ENCODE measurements at regions not wholly inside any gene's neighbourhood (a gene's known extent, or its start where the extent isn't known, plus 50 kb on each side); places are given as distances from the start of the nearest gene placed in this dataset.

- dilution Hi-C loops (cut with MboI; ENCODE audit: extremely low pct_ligation_motif_present, low sequenced_read_pairs) = no loop called here
- no peak overlapping the region for H2AFZ ChIP-seq (ENCODE audit: low read depth, low read length)
- H3K4me3 ChIP-seq (replicated peaks in 1 of 3; ENCODE audit: insufficient read depth in 1 of 3, low read depth in 1 of 3, low read length in 3 of 3) = no peak overlapping the region
- BruUV-seq (replicated peaks) = no TSS peak
- no peaks in the 10 kb centered on the region for H3K9me3 ChIP-seq (replicated peaks; ENCODE audit: control insufficient read depth, insufficient read depth, low read length)
- H3K79me2 ChIP-seq (ENCODE audit: control insufficient read depth, insufficient read depth, low read length) = no peaks in the 10 kb centered on the region
- H3K9me1 ChIP-seq (replicated peaks; ENCODE audit: control insufficient read depth, extremely low read depth, insufficient read depth, low read length) = no peaks in the 10 kb centered on the region
- POLR2A ChIA-PET = interaction anchor here (0.9 kb wide), 1 partner anchor 50 kb away, joined by 3 read pairs; no protein-coding TSS in a partner anchor
- intact Hi-C loops (cut with micrococcal nuclease) = no loop called here
- H3K9ac ChIP-seq (replicated peaks; ENCODE audit: extremely low read depth, insufficient read depth, low read length) = no peak overlapping the region
- no peaks in the 10 kb centered on the region for H4K20me1 ChIP-seq (replicated peaks; ENCODE audit: control insufficient read depth, extremely low read depth, insufficient read depth, low read length)
- H3K27ac ChIP-seq (ENCODE audit: insufficient read depth, low read depth, low read length) = no peak overlapping the region
- no peak for TF ChIP-seq POLR2AphosphoS5 (IDR thresholded peaks at IDR 0.05; ENCODE audit: insufficient read depth, low read depth, low read length)
- no peak for TF ChIP-seq GATA2 (IDR thresholded peaks at IDR 0.05; ENCODE audit: insufficient read depth, insufficient read length, low read depth, low read length)
- TF ChIP-seq, protein P1, sequence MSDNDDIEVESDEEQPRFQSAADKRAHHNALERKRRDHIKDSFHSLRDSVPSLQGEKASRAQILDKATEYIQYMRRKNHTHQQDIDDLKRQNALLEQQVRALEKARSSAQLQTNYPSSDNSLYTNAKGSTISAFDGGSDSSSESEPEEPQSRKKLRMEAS (IDR thresholded peaks at IDR 0.05; ENCODE audit: insufficient read depth, insufficient read length) = no peak
- no peak for TF ChIP-seq JUN (IDR thresholded peaks at IDR 0.05; ENCODE audit: borderline replicate concordance, insufficient read depth, insufficient read length, low read depth)
- FAIRE-seq = no peak
- H3K27me3 ChIP-seq (ENCODE audit: control insufficient read depth in 2 of 2, insufficient read depth in 2 of 2, low read length in 2 of 2) = no peaks in the 10 kb centered on the region
- no peak overlapping the region for H3K4me2 ChIP-seq (ENCODE audit: insufficient read depth, low read length)
- H3K36me3 ChIP-seq (ENCODE audit: control insufficient read depth in 2 of 2, extremely low read depth in 1 of 2, insufficient read depth in 2 of 2, low read length in 2 of 2) = no peaks in the 10 kb centered on the region
- DNase-seq (ENCODE audit: low read depth, low spot score) = peak; percentile 7
- no peaks in the 10 kb centered on the region for H3K4me1 ChIP-seq (ENCODE audit: control insufficient read depth, extremely low read depth, insufficient read depth, low read length)
- CTCF ChIA-PET = interaction anchor here (1.1 kb wide), 2 partner anchors 27 to 43 kb away, joined by 3 read pairs; no protein-coding TSS in a partner anchor
These were observed 266.3 kb upstream of the ECI2 start for GRCh38 chr6:4401408-4402368.

- DNase-seq (ENCODE audit: low read depth, low spot score) (no peak), FAIRE-seq (no peak)
- Histone ChIP-seq H3K27me3 (ENCODE audit: control insufficient read depth in 2 of 2, insufficient read depth in 2 of 2, low read length in 2 of 2) (peaks cover 0 to 3% of the 10 kb centered on the region in 2 experiments), H3K9me1 (replicated peaks; ENCODE audit: control insufficient read depth, extremely low read depth, insufficient read depth, low read length) (no peaks in the 10 kb centered on the region), H3K36me3 (ENCODE audit: control insufficient read depth in 2 of 2, extremely low read depth in 1 of 2, insufficient read depth in 2 of 2, low read length in 2 of 2) (no peaks in the 10 kb centered on the region), H3K4me3 (replicated peaks in 1 of 3; ENCODE audit: insufficient read depth in 1 of 3, low read depth in 1 of 3, low read length in 3 of 3) (no peak overlapping the region), H3K4me2 (ENCODE audit: insufficient read depth, low read length) (no peak overlapping the region), H3K79me2 (ENCODE audit: control insufficient read depth, insufficient read depth, low read length) (no peaks in the 10 kb centered on the region), H3K27ac (ENCODE audit: insufficient read depth, low read depth, low read length) (no peak overlapping the region), H3K4me1 (ENCODE audit: control insufficient read depth, extremely low read depth, insufficient read depth, low read length) (no peaks in the 10 kb centered on the region), H4K20me1 (replicated peaks; ENCODE audit: control insufficient read depth, extremely low read depth, insufficient read depth, low read length) (no peaks in the 10 kb centered on the region), H2AFZ (ENCODE audit: low read depth, low read length) (no peak overlapping the region), H3K9me3 (replicated peaks; ENCODE audit: control insufficient read depth, insufficient read depth, low read length) (no peaks in the 10 kb centered on the region), H3K9ac (replicated peaks; ENCODE audit: extremely low read depth, insufficient read depth, low read length) (no peak overlapping the region)
- no TSS peak for BruUV-seq (replicated peaks)
- intact Hi-C loops (cut with micrococcal nuclease) (no loop called here), dilution Hi-C loops (cut with MboI; ENCODE audit: extremely low pct_ligation_motif_present, low sequenced_read_pairs) (no loop called here)
- ChIA-PET CTCF (no interaction called here), POLR2A (no interaction called here)
- TF ChIP-seq EZH2 (IDR thresholded peaks at IDR 0.05; ENCODE audit: borderline replicate concordance, low read depth, low read length, severe bottlenecking) (no peak), JUN (IDR thresholded peaks at IDR 0.05; ENCODE audit: borderline replicate concordance, insufficient read depth, insufficient read length, low read depth) (no peak), POLR2A (IDR thresholded peaks at IDR 0.05; ENCODE audit: low read depth, low read length) (no peak), GATA2 (IDR thresholded peaks at IDR 0.05; ENCODE audit: insufficient read depth, insufficient read length, low read depth, low read length) (no peak), FOS (IDR thresholded peaks at IDR 0.05; ENCODE audit: borderline replicate concordance, insufficient read depth, low read length) (no peak), POLR2AphosphoS5 (IDR thresholded peaks at IDR 0.05; ENCODE audit: insufficient read depth, low read depth, low read length) (no peak), CTCF (IDR thresholded peaks at IDR 0.05; ENCODE audit: extremely low read depth in 1 of 2, insufficient read depth in 1 of 2, low read depth in 1 of 2, low read length in 2 of 2) (no peak), MYC (IDR thresholded peaks at IDR 0.05; ENCODE audit: low read depth, low read length) (no peak)
- TF ChIP-seq, protein P1 (IDR thresholded peaks at IDR 0.05; ENCODE audit: insufficient read depth, insufficient read length) = no peak
These were observed 264.3 kb upstream of the ECI2 start for GRCh38 chr6:4399656-4400055.
